ENCODE measurements at regions not wholly inside any gene's neighbourhood (a gene's known extent, or its start where the extent isn't known, plus 50 kb on each side); places are given as distances from the start of the nearest gene placed in this dataset.

GRCh38 chr9:89999176-89999533, 394.3 kb downstream of the GADD45G start:
- Mint-ChIP-seq H3K4me3 (ENCODE audit: unreplicated experiment) (peak overlapping the region; percentile 67), H3K27me3 (ENCODE audit: unreplicated experiment) (no peaks in the 10 kb centered on the region), H3K27ac (ENCODE audit: unreplicated experiment) (peak overlapping the region; percentile 77), H3K4me1 (ENCODE audit: unreplicated experiment) (peaks cover 45% of the 10 kb centered on the region), H3K36me3 (ENCODE audit: unreplicated experiment) (no peaks in the 10 kb centered on the region), H3K9me3 (ENCODE audit: unreplicated experiment) (no peaks in the 10 kb centered on the region)
- no peak for DNase-seq (ENCODE audit: extremely low spot score, unreplicated experiment)
- TF ChIP-seq CTCF (IDR thresholded peaks at IDR 0.05): no peak

DNA sequence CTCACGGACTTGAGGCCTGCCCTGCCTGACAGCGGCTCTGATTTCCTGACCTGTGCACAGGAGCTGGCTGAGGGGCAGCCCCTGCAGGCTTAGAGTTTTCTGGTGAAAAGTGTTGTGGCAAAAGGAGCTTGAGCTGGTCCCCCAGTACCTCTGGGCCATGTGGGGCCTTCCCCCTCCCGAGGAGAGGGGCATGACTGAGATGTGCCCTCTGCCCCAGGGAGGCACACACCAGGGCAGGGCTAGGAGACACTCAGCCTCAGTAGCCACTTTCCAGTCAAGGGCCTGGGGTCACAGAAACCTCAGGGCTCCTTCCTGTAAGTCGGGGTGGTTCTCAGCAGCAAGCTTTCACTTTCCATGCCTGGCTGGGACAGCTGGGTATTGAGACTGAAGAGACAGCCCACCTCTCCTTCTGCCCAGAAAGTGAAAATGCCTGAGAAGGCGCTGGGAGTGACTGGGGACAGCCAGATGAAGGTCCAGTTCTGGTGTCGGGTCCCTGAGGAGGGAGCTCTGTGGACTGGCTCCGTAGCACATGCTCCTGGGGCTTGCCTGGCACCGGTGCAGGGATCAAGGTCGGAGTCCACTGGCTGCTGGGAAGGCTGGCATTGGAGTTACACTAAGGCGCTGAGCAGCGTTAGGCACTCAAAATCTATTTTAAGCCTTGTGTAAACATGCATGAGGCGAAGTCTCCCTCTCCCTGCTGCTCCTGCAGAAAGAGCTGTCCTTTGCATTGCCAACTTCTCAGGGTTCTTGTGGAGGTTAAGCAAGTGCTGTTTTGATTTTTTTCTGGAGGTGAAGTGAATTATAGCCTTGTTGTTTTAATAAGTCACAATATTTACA, 394.9 kb downstream of the GADD45G start:
- TF ChIP-seq CTCF (IDR thresholded peaks at IDR 0.05): no peak
- H3K4me3 Mint-ChIP-seq (ENCODE audit: unreplicated experiment): peak overlapping the region; percentile 67
- peak overlapping the region; percentile 77 for H3K27ac Mint-ChIP-seq (ENCODE audit: unreplicated experiment)
- H3K4me1 Mint-ChIP-seq (ENCODE audit: unreplicated experiment): peaks cover 45% of the 10 kb centered on the region
- H3K27me3 Mint-ChIP-seq (ENCODE audit: unreplicated experiment): no peaks in the 10 kb centered on the region
- H3K36me3 Mint-ChIP-seq (ENCODE audit: unreplicated experiment): no peaks in the 10 kb centered on the region
- DNase-seq (ENCODE audit: extremely low spot score, unreplicated experiment): peak; percentile 84
- no peaks in the 10 kb centered on the region for H3K9me3 Mint-ChIP-seq (ENCODE audit: unreplicated experiment)

- no peaks in the 10 kb centered on the region for H3K36me3 Mint-ChIP-seq (ENCODE audit: unreplicated experiment)
- peaks cover 45% of the 10 kb centered on the region for H3K4me1 Mint-ChIP-seq (ENCODE audit: unreplicated experiment)
- no peaks in the 10 kb centered on the region for H3K9me3 Mint-ChIP-seq (ENCODE audit: unreplicated experiment)
- TF ChIP-seq CTCF (IDR thresholded peaks at IDR 0.05): no peak
- no peak for DNase-seq (ENCODE audit: extremely low spot score, unreplicated experiment)
- H3K27ac Mint-ChIP-seq (ENCODE audit: unreplicated experiment): no peak overlapping the region
- H3K4me3 Mint-ChIP-seq (ENCODE audit: unreplicated experiment): no peak overlapping the region
- no peaks in the 10 kb centered on the region for H3K27me3 Mint-ChIP-seq (ENCODE audit: unreplicated experiment)
Measured at GRCh38 chr9:90000925-90001324, 396.1 kb downstream of the GADD45G start.

DNA sequence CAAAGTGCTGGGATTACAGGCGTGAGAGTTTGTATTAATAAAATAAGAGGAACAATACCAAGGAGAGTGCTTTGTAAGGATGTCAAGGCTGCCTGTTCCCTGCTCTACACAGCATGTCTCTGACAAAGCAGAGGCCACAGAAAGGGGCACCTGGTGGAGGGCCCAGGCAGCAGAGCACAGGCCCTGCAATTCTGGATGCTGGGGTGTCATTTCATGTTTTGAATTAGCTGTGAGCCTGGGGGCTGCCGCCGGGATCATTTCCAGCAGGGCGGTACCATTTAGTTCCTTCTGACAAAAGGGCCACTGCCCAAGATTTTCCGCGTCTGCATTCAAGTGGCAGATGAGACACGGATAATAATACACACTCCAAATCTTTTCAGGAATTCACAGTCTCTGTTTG, 396.9 kb downstream of the GADD45G start:
- DNase-seq (ENCODE audit: extremely low spot score, unreplicated experiment): no peak
- Mint-ChIP-seq H3K4me1 (ENCODE audit: unreplicated experiment) (peaks cover 45% of the 10 kb centered on the region), H3K9me3 (ENCODE audit: unreplicated experiment) (no peaks in the 10 kb centered on the region), H3K4me3 (ENCODE audit: unreplicated experiment) (no peak overlapping the region), H3K27me3 (ENCODE audit: unreplicated experiment) (no peaks in the 10 kb centered on the region), H3K27ac (ENCODE audit: unreplicated experiment) (no peak overlapping the region), H3K36me3 (ENCODE audit: unreplicated experiment) (no peaks in the 10 kb centered on the region)
- TF ChIP-seq CTCF (IDR thresholded peaks at IDR 0.05): no peak

GRCh38 chr9:90002397-90003271, 397.8 kb downstream of the GADD45G start:
- H3K27ac Mint-ChIP-seq (ENCODE audit: unreplicated experiment): peak overlapping the region; percentile 23
- H3K27me3 Mint-ChIP-seq (ENCODE audit: unreplicated experiment): no peaks in the 10 kb centered on the region
- no peak for DNase-seq (ENCODE audit: extremely low spot score, unreplicated experiment)
- H3K4me1 Mint-ChIP-seq (ENCODE audit: unreplicated experiment): peaks cover 52% of the 10 kb centered on the region
- no peaks in the 10 kb centered on the region for H3K36me3 Mint-ChIP-seq (ENCODE audit: unreplicated experiment)
- no peak for TF ChIP-seq CTCF (IDR thresholded peaks at IDR 0.05)
- no peaks in the 10 kb centered on the region for H3K9me3 Mint-ChIP-seq (ENCODE audit: unreplicated experiment)
- no peak overlapping the region for H3K4me3 Mint-ChIP-seq (ENCODE audit: unreplicated experiment)
